ENCODE measurements at regions not wholly inside any gene's neighbourhood (a gene's known extent, or its start where the extent isn't known, plus 50 kb on each side); places are given as distances from the start of the nearest gene placed in this dataset.
"Not testable (repeated sequence)": the region's sequence is repeated elsewhere in the genome, so short reads cannot be mapped to it uniquely, and the experiment has no call there.

DNA sequence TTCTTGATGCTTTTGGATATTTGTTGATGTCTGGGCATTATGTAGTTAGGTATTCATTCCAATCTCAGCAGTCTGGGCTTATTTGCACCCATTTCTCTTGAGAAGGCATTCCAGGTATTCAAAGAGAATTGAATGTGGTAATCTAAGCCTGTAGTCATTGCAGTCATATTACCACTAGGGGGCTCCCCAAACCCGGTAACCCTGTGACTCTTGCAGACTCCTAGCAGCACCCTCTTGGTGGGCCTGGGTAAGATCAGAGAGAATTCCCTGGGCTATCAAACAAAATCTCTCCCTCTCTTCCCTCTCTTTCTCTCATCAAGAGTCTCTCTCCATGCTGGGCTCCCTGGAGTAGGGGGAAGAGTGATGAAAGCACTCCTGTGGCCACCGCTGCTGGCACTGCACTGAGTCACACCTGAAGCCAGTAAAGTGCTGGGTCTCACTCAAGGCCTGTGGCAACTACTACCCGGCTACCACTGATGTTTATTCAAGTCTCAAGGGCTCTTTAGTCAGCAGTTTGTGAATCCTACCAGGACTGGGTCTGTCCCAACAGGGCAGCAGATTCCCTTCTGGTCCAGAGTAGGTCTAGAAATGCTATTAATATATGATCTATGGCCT is 187.7 kb upstream of the NUDT10 start:
- no peak for TF ChIP-seq POLR2A (IDR thresholded peaks at IDR 0.05)
- TF ChIP-seq, protein P1, sequence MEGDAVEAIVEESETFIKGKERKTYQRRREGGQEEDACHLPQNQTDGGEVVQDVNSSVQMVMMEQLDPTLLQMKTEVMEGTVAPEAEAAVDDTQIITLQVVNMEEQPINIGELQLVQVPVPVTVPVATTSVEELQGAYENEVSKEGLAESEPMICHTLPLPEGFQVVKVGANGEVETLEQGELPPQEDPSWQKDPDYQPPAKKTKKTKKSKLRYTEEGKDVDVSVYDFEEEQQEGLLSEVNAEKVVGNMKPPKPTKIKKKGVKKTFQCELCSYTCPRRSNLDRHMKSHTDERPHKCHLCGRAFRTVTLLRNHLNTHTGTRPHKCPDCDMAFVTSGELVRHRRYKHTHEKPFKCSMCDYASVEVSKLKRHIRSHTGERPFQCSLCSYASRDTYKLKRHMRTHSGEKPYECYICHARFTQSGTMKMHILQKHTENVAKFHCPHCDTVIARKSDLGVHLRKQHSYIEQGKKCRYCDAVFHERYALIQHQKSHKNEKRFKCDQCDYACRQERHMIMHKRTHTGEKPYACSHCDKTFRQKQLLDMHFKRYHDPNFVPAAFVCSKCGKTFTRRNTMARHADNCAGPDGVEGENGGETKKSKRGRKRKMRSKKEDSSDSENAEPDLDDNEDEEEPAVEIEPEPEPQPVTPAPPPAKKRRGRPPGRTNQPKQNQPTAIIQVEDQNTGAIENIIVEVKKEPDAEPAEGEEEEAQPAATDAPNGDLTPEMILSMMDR (IDR thresholded peaks at IDR 0.05), result no peak
- DNase-seq (ENCODE audit: low spot score in 2 of 2), result no peak
- WGBS, 2 donors, result 21 to 44% methylated on average over 3 of the region's 3 CpGs
- H3K4me3 ChIP-seq (ENCODE audit: low read depth, poor library complexity, severe bottlenecking), result no peak overlapping the region
- intact Hi-C loops (cut with DNase I; ENCODE audit: low total_unique reads), result no loop called here

DNA sequence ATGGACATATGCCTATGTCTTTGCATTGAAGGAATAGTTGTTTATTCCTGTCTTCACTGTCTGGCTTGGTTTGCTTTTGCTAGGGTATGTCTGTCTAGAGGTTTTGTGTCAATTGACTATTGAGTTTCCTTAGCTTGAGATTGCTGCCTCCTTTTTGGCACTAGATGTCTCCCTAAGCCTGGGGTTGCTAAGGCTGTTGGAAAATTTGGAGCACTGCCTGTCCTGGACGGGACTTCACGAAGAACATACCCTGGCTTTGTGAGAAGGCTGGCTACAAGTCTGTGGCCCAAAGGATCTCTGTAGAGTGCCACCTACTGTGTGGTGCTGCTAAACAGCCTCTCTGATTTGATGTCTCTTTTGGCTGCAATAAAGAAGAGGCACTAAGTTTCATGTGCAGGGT is 183.8 kb upstream of the NUDT10 start:
- 6 to 8% methylated on average over 2 of the region's 2 CpGs for WGBS, 2 donors
- intact Hi-C loops (cut with DNase I; ENCODE audit: low total_unique reads), result no loop called here
- no peak for TF ChIP-seq POLR2A (IDR thresholded peaks at IDR 0.05)
- TF ChIP-seq, protein P1 (IDR thresholded peaks at IDR 0.05), result no peak
- H3K4me3 ChIP-seq (ENCODE audit: low read depth, poor library complexity, severe bottlenecking), result no peak overlapping the region
- DNase-seq (ENCODE audit: low spot score in 2 of 2), result no peak

DNA sequence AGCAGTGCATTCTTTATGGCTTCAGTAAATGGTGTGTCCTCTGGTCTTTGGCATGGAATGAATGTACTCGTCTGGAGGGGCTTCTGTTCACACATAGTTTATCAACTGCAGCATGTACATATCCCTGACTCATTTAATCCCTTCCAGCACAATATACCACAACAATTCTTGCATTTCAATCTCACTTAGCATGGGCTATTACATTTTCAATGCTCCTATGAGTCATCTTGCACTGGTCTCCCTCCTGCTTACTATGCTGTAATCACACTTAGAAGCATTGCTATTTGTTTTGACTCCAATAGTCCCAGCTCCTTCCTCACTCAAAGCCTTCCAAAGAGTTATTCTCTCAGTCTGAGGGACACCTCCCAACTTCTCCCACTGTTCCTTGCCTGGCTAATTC is 180.9 kb upstream of the NUDT10 start:
- DNase-seq (ENCODE audit: low spot score in 2 of 2), result no peak
- 22 to 40% methylated on average over 1 of the region's 1 CpG for WGBS, 2 donors
- intact Hi-C loops (cut with DNase I; ENCODE audit: low total_unique reads), result no loop called here
- no peak overlapping the region for H3K4me3 ChIP-seq (ENCODE audit: low read depth, poor library complexity, severe bottlenecking)
- TF ChIP-seq, protein P1 (IDR thresholded peaks at IDR 0.05), result no peak
- no peak for TF ChIP-seq POLR2A (IDR thresholded peaks at IDR 0.05)

DNA sequence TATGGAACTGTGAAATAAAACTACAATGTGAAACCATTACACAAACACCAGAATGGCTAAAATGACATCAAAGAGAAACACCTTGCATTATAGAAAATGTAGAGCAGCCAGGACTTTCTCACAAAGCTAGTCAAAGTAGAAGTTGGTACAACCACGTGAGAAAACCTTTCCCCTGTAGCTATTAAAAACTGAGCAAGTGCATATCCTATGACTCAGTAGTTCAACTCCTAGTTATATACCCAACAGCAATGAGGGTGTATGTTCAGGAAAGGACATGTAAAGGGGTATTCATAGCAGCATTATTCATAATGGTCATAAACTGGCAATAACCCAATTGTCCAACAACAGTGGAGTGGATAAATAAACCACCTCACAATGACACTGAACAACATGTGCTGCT is 177.5 kb upstream of the NUDT10 start:
- intact Hi-C loops (cut with DNase I; ENCODE audit: low total_unique reads), result no loop called here
- WGBS, 2 donors, result 60 to 71% methylated on average over 1 of the region's 1 CpG
- no peak for TF ChIP-seq POLR2A (IDR thresholded peaks at IDR 0.05)
- TF ChIP-seq, protein P1 (IDR thresholded peaks at IDR 0.05), result no peak
- H3K4me3 ChIP-seq (ENCODE audit: low read depth, poor library complexity, severe bottlenecking), result no peak overlapping the region
- DNase-seq (ENCODE audit: low spot score in 2 of 2), result no peak

DNA sequence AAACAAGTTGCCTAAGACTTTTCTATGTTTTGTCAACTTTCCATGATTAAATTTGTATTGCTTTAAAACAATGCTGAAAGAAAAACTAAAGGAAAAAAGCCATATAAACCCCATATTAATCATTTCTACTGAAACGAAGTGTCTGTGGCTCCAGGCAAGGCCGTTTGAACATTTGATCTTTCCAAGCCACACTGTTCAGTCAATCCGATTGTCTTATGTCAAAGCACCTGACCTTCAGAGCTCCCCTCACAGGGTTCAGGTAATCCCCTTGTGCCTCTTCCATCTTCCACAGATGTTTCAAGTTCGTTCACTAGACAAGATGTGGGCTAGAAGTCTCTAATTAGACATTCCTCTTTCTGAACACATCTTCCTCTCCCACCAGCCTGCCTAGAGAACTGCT is 177.1 kb upstream of the NUDT10 start:
- no peak for DNase-seq (ENCODE audit: low spot score in 2 of 2)
- no peak overlapping the region for H3K4me3 ChIP-seq (ENCODE audit: low read depth, poor library complexity, severe bottlenecking)
- WGBS, 2 donors, result 47 to 55% methylated on average over 4 of the region's 4 CpGs
- intact Hi-C loops (cut with DNase I; ENCODE audit: low total_unique reads), result no loop called here
- TF ChIP-seq POLR2A (IDR thresholded peaks at IDR 0.05), result no peak
- TF ChIP-seq, protein P1 (IDR thresholded peaks at IDR 0.05), result no peak

DNA sequence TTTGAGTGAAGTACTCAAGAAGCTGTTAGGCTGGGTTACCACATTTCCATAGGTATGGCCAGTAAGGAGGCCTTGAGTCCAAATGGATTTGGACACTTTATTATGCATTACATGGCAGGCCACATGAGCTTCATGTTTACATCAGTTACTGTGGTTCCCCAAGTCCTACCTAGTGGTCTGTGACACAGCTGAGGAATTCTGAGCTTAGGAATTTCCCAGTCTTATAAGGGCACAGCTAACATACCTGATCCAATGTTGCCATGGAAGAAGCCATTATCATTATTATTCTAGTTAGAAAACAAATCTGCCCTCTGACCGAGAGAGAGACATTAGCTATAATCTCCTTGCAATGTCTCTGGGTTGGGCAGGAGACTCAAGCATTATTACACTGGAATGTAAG is 174.4 kb upstream of the NUDT10 start:
- no peak for TF ChIP-seq POLR2A (IDR thresholded peaks at IDR 0.05)
- TF ChIP-seq, protein P1 (IDR thresholded peaks at IDR 0.05), result no peak
- 75 to 85% methylated on average over 1 of the region's 1 CpG for WGBS, 2 donors
- no peak for DNase-seq (ENCODE audit: low spot score in 2 of 2)
- intact Hi-C loops (cut with DNase I; ENCODE audit: low total_unique reads), result no loop called here
- H3K4me3 ChIP-seq (ENCODE audit: low read depth, poor library complexity, severe bottlenecking), result no peak overlapping the region

DNA sequence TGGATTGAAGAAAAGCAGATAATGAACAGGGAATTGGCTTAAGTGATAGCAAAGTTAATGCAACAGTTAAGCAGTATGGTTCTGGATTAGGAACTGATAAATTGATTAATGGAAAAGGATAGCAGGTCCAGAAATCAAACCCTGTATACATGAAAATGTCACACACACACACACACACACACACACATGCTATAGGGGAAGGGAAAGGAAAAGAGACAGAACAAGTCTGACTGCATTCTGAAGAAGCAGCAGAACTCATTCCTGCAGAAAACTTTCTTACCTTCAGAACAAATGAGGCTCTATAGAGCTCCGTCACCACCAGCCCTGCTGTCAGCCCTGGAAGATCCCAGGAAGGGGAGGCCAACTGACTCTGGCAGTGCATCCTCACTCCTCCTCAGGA is 173.2 kb upstream of the NUDT10 start:
- DNase-seq (ENCODE audit: low spot score in 2 of 2); intact Hi-C loops (cut with DNase I; ENCODE audit: low total_unique reads): not testable (repeated sequence)
- WGBS, 2 donors, result 20 to 67% methylated on average over 1 of the region's 1 CpG

More for the DNA sequence above, 173.2 kb upstream of the NUDT10 start:
- not testable (repeated sequence) for H3K4me3 ChIP-seq (ENCODE audit: low read depth, poor library complexity, severe bottlenecking)
